ENCODE measurements at regions not wholly inside any gene's neighbourhood (a gene's known extent, or its start where the extent isn't known, plus 50 kb on each side); places are given as distances from the start of the nearest gene placed in this dataset.

DNA sequence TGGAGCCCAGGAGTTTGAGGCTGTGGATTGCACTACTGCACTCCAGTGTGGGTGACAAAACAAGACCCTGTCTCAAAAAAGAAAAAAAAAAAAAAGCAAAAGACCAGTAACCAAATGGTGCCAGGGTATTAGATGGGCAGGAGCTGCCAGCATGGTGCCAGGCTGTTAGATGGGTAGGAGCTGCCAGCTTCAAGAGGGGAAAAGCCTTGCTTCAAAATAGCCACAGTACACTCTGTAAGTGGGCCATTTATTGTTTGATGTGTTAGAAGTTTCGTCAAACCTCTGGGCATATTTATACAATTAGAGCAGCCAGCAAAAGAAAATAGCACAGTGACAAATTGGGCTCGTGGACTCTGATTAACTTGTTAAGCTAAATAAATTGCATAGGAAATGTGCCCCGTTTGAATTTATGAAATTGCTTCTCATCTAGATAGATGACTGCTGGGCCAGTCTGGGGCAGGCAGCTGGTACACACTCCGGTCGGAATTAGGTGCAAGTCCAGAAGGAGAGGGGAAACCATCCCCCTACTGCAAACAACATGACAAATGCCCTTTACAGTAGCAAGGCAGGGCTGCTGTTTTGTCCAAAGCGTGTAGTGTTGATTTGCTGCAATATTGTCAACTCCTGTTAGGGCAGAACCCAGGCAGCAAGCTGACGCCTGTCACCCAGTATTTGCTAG is 126.3 kb upstream of the IRX3 start:
- DNase-seq: no peak

DNA sequence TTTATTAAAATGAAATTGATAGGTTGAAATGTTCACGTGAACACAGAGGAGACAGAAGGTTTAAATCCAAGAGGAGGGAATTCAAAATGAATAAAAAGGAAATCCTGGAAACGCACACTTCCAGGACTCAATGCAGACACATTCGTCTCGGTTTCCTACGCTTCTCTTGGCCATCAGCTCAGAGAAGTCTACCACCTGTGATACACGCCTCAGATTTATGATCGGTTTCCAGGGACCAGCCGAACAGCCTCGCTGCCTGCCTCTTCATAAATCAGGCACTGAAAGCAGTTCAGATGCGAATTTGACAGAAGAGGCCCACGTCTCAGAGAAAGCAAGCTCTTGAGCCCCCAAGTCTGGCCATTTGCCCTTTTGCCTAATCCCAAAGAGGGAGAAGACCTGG is 125.5 kb upstream of the IRX3 start:
- DNase-seq: no peak

DNA sequence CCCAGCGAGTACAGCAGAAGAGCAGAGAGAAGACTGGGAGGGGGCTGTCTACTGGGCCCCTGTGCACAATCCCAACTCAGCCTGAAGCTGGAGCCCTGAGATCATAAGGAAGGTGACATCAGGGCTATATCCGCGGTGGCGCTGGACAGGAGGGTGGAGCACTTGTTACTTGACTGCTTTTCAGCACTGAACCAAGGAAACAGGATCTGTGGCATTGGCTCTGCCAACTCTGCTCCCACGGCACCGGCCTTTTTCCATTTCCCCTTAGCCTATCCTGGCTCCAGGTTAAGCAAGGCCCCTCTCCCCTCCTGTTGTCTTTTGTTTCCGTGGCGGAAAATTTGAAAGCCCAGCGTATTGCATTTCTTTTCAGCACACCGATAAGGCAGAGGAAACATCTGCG is 125.0 kb upstream of the IRX3 start:
- DNase-seq: no peak

DNA sequence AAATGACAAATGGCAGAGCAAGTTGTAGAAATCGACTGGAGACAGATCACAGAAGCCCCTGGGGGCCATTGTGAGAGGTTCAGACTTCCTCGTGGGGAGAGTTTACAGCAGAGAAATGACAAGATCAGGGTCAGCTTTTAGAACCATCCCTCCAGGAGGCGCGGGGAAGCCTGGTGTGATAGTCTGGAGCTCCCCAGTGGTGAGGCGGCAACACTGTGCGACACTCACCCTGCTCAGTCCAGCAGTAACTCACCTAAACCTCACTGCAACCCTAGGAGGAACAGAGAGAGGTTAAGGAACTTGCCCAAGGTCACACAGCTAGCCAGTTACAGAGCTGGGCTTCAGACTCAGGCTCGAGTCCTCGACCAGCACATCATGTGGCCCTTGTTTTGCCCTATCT is 123.4 kb upstream of the IRX3 start:
- DNase-seq: no peak

DNA sequence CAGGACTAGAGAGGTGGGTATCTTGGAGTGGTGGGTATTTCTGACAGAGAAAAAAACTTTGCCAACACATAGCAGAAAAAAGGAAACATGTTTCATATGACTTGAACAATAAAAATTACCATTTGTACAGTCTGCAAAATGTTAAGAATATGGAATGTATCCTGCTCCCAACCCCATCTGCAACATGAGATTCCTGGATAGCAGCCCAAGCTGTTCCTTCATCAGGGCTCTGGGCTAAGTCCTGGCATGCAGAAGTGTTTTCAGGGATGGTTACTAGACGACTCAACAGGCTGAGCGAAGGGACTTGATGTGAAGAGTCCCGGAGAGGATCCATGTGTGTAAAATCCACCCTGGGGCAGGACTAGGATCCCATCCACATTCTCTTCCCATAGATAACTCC is 121.0 kb upstream of the IRX3 start:
- no peak for DNase-seq

DNA sequence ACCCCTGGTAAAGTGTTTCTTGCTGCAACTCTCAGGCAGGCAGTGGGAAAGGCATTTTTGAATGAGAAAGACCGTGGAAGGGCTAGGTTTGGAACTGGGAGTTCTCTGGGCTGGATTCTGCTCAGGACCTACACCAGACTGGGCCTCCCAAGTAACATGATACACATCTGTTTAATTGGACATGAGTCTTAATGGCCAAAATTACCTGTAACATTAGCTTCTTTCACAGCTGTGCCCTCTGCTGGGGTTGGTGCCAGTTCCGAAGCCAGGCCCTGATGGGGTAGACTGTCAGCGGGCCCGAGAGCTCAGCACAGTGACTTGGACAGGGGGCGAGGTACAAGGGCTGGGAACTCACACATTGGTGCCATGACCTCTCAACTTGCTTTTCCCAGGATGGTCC is 118.9 kb upstream of the IRX3 start:
- DNase-seq: no peak

DNA sequence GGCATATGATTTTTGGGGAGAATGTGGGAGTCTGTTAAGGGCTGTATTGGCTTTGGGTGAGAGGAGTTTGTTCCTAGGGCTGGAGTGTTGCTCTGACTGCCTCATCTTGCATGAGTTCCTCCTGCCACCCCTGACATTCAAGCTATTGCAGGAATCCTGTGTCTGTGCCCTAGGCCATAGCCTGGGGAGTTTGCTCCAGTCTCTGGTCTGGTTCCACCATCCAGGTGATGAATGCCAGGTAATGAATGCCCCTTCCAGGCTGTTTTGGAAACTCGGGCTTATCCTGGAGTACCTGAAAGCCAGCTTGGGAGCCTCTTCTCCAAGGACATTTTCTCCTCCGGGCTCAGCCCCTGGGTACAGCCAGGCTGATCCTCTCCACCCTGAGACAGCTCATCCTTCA is 117.0 kb upstream of the IRX3 start:
- DNase-seq: no peak

DNA sequence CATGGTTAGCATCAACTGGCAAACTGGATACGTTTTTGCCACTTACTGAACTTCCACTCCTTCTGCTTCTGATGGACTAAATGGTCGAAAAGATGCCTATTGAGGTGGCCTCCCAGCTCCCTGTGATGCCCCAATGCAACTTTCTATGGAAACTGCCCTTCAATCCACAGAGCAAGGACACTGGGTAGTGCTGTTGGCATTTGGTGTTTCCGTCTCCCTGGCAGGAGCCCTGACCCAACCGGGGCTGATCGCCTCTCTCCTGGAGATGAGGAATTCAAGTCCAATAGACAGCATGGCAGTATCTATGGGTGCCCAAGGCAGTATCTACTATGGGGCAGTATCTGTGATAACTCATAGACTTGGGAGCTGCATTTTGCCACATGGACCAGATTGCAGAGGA is 116.3 kb upstream of the IRX3 start:
- DNase-seq: no peak

DNA sequence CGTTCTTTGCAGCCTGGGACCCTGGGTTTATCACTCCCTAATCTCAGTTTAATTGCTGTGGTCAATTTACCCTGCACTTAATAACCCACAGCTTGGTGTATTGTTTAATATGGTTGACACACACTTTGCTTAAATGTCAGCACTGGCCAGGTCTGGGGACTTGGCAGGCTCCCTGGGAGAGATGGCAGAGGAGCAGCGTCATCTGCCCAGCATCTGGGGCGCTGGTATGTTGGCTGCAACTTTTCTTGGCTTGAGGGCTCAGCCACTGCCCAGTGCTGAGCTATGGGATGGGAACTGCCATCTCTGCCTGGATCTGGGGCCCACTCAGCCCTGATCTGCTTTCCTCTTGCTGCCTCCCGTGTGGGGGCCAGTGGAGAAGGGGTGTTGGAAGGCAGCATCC is 115.7 kb upstream of the IRX3 start:
- DNase-seq: no peak

DNA sequence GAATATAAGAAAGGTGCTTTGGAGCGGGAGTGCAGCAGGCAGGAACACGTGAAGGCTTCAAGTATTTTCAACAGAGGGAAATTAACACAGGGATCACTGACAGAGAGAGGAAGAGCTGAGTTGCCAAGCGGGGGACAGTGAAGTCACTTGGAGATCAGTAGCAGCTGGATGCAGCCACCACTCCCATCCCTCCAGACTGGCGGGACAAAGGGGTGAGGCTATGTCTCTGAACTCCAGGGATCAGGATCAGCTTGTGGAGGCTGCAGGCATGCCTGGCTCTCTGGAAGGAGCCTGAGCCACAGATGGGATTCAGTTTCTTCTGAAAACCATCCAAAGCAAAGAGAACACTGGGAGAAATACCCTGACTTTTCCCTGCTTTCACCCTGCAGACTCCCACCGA is 113.7 kb upstream of the IRX3 start:
- no peak for DNase-seq

DNA sequence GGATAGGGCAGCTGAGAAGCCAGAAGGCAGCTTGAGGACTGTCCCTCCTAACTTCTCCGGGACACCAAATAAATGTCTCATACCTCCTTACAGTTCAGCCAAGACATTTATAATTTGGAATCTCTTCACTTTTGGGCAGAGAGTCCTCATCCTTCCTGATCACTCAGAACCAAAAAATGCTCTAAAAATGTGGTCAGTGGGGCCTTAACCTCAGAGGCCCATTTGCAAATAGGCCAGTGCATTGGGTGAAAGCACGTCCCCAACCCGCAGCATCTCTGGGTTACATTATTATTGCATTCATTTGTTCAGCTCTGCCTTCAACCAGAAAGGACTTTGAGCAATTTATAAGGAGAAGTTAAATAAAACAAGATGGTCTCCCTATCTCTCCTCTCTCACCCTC is 112.4 kb upstream of the IRX3 start:
- no peak for DNase-seq

DNA sequence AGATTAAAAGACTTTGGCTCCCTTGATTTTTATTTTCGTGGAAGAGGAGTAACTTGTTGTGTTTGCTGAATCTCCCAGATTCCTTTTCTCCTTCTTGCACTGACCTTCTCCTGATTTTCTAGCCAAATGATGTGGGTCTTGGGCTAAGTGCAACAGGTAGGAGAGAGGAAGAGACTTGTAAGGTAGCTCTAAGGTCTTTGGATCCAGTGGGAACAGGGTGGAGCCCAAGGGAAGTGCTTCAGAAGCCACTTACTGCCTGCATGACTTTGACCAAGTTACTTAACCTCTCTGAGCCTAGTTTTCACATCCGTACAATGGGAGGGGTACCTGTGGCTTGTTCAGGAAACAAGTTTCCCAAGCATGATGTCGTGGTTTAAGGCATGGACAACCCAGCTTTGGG is 111.3 kb upstream of the IRX3 start:
- no peak for DNase-seq

DNA sequence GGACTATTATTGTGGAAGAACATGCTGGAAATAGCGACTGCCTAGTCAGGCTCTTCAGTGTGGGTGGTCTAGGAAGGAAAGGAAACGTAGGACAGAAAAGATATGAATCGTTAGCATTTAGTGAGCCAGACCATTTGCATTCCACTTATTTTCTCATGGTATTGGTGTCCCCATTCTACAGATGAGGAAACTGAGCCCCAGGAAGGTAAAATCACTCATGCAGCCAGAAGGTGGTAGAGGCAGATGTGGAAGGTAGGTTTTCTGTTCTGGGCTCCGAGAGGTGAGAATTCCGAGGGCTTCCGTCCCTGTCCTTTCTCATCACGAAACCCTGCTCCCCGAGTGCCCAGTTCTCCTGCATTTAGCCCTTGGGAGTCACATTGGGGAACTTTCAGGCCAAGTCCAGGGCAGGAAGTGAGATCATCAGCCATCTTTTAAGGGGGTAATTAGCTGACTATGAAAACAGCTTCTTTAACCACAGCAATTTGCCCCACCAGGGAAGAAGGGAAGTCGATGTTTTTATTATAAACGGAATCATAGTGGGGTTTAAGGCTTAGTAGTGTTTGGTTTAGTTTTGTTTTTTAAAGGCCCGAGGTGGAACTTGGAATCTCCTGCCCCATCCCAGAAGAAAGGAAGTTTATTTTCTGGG is 110.7 kb upstream of the IRX3 start:
- DNase-seq: no peak

DNA sequence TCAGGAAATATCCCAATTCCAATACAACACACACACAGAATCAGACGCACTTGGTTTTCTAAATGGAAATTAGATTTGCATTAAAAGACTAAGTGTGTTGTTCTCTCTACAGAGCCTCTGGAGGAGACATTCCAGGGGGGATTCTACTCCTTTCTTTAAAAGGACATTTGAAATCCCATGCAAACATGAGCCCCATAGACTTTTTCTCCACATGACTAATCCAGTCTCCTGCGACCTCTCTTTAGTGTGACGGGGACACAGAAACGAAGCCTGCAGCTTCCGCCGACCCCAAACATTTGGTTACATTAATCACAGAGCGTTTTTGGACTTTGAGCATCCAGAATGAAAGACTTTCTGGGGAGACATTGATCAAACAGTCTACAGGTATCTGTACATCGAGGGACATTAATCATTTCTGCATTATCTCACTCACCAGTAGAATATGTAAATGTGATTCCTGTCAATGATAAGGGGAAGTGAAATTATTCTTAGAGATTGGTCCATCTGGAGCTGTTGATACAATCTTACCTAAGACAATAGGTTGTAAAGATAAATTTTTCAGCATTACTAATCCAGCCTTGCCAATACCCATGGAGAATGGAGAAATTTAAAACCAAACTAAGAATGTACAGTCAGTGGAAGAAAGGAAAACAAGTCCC is 103.4 kb upstream of the IRX3 start:
- DNase-seq: no peak

DNA sequence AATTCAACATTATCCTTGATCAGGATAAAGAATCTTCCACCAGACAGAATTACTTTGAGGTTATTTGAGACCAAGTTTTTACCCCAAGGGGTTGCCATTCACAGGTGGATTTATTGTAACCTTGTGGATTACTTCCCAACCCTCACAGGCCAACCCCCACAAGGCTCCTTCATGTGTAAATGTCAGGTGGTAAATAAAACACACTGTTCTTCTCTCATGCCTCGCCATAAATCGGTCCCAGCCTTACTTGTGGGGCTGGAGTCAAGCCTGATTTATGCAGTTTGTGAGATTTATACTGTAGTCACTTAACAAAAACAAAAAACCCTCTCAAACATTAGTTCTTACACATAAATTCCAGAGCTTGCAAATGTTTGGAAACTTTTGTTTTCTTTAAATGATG is 98.6 kb upstream of the IRX3 start:
- DNase-seq: no peak

DNA sequence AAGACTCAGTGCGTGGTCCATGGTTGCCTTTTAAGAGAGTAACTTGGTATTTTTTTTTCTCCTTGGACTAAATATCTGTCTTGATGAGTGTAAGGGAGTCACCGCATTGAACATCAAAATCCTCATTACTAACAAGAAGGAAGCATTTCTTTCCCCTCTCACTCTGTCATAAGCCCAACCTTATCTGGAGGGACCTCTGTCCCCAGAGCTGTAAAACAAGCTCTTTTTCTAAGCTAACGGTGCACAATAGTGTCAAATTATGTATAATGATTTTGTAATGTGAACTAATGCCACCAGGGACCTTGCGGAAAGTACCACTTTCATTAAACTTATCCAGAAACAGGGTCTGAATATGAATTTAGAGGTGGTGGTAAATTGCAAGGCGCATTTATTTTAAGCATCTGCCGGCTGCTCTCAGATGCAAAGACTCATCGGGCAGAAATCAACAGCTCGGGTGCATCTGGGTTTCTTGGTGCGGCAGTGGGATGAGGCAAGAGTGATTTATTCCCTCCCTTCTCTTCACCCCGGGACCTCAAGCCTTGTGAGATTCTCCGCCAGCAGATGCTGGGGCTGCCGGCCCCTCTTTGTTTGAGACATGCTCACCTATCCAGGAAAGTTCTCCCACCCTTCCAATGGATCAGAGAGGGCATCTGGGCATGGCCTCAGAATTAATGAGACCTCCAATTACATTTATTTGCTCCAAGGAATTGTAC is 95.2 kb upstream of the IRX3 start:
- DNase-seq: no peak

DNA sequence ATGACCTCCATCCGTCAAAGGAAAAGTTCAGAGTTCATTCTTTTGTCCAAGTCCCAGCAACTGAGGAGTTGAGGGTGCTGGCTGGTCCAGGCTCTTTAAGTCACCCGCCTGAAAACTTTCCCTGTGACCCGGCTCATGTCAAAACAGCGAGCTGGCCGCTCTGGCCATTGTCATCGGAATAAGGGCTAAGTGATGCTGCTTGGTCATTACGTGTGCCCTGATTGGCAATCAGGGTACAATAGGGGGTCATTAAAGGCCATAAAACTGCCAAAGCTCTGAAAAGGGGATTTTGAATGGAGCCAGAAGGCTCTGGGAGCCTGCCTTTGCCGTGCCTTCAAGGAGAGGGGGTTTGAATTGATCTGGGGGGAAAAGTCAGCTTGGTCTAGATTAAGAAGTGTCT is 88.5 kb upstream of the IRX3 start:
- no peak for DNase-seq

DNA sequence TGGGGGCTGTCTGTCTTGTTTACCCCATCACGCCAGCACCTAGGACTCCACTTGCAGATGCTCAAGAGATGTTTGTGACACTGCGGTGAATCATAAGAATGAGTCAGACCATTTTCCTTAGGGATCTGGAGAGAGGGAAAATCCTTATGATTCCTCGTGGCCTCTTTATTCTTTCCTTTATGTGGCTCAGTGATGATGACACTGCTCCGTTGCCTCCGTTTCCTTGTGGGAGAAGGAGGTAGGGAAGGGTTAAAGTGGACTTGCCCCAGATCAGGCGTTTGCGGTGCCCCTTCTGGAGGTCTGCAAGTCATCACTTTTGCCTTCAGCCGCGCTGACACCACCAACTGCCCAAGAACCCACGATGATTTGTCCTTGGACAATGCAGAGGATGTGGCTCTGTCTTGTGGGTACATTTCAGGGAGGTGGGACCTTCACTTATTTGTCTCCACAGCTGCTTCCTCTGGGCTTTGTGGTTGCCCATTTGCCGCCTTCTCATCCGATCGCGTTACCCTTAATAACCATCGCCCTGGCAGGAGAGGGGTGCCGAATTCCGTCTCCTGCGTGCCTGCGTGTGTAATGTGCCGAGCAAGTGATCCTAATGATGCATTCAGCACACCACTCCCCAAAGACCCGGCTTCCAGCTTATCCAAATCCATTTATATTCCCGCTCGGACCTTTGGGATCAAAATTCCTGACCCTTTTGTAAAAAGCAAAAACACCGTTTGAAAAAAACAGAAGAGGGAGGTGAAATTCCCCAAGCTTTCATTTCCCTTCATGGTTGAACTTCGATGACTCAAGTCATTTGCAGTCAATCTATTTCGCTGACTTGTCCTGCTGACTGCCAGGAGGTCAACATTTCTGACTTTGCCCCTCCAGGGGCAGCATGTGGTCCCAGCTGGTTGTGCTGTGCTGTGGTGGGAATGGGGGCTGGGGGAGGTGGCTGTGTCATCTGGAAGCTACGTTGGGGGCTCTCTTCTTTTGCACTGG is 87.2 kb upstream of the IRX3 start:
- DNase-seq: no peak

DNA sequence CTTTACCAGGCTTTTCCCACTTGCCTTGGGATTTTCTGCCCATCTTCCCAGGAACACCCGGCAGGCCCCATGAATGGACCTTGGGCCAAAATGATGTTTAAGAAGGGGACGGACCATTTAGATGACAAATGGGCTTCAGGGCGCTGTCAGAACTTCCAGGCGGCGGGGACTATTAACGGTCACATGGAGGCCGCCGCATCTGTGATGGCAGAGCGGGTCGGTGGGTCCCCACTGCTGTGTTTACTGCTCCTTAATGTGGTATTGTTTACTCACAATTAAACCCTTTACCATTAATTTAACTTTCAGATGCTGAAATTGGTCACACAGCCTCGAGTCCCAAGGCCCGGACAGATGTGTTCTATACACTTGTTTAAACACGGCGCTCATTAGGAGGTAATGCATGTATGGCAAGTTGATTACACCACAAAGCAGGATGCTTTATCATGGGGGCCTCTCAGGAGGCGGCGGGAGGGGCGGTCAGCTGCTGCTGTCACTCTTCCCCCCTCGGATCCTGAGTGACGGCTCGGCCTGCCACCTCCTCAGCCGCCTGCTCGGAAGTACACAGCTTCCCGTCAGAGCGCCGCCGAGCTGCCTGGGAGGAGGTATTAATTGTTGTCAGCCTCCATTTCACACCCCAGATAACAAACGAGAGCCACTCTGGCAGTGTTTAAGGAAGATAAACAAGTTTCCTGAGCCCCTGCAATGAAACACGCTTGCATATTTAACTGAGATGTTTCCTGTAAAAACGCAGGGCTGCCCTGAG is 83.9 kb upstream of the IRX3 start:
- DNase-seq: no peak

DNA sequence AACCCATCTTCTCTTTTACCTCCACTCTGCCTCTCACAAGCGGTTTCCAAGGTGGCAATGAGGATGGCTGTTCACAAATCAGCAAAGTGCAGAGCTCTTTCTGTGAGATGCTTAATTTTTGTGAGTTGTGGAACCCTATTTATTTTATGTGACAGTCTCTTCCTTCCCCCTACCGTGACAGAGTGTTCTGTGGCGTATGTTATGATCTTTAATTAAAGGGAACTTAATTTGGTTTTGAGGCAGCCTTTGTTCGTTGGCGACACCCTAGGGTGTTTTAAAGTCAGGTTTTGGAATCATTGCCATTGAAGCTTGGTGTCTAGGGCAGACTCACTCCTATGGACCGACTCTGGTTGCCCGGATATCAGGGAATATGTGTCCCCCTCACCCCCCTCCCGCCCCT is 83.3 kb upstream of the IRX3 start:
- no peak for DNase-seq

DNA sequence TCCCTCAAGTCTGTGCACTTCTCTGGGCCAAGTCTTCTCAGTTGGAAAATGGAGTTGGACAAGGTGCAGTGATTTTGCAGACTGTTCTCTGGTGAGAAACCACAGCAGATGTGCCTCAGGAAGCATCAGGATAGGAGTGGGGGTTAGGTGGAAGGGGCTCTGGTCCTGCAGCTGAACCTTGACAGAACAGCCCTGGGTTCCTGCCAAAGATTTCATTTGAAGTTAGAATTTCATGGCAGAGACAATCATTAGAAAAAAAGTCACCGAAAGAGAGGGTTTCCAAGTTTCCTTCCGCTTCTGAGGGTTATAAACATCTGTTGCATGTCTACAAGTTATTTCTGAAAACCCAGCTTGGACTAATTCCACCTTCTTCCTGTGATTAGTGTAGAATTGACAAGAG is 80.4 kb upstream of the IRX3 start:
- no peak for DNase-seq

Measured in muscle of arm (tissue), 1 donor.